HL-60/S4 (cell line): ENCODE measurements at regions not wholly inside any gene's neighbourhood (a gene's known extent, or its start where the extent isn't known, plus 50 kb on each side); places are given as distances from the start of the nearest gene placed in this dataset.

ENCODE experiments used
- in situ Hi-C: fragments of 300-500 bp; cut with MboI; formaldehyde crosslinking; loops from 2 replicates; pipeline ENCODE4 v1.14.3; 2022; ENCODE audit warnings: low sequenced_read_pairs

DNA sequence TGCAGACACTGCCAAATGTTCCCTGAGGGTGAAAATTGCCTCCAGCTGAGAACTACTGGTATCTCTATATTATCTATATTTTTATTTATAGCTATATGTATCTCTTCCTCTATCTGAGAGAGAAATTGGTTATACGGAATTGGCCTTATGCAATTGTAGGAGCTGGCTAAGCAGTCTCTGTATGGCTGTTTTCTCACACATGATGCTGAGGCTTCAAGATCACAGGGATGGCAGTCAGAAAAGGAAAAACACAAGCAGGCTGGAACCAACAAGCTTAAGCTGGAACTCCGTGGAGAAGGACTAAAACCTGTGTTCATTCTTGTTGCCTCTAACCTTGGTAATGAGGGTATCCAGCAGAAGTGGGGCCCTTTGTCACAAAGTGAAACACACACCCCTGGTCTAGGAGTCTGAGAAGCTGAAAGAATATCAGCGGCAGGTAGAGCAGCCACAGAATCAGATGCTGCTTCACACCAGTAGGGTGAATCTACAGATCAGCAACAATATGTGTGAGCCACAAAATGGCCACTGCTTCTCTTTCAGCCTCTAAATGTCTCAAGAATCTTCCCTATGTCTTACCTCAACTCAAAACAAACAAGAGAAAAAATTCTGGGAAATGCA is 166.5 kb upstream of the PPP1R2C start:
- in situ Hi-C loops, result no loop called here

- in situ Hi-C loops, result no loop called here
Measured at GRCh38 chrX:42946544-42947194, 168.7 kb upstream of the PPP1R2C start.

DNA sequence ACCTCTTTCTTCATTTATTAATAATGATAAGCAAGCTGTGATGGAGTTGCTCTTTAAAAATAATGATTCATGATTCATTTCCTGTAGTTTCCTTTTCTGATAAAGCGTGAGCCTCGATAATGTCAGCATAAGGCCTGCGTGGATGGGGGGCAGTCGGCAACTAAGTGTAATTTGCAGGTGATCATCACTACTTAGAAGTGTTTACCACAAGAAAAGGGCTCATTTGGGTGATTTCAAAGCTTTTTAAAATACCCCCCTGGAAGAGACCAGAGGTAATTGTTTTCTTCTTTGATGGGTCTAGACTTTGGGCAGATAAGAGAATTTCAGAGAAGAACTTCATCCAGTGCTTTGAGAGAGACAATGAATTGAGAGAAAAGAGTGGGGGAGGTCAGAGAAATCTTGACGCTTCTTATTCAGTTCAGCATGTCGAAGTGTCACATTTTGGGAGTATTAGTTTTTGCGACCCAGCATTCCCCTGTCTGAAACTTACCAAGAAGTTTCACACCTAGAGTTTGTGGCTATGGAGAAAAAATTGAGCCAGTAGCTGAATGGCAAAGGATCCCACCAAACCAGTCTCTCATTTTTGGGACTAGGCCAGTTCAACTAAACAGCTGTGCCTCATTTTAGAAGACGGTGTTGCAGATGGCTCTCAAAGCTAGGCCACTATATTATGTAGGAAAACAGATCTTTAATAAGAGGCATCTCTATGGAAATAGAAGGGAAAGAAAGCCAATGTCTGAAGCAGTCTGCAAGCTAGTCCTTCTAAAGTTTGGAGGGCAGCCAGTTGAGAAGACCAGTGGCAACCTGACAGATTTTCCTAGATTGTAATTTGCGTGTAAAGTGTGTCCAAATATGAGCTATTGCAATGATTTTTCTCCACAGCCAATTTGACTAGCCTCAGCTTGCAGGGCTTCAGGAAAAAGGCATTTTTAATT is 171.0 kb upstream of the PPP1R2C start:
- in situ Hi-C loops, result no loop called here

DNA sequence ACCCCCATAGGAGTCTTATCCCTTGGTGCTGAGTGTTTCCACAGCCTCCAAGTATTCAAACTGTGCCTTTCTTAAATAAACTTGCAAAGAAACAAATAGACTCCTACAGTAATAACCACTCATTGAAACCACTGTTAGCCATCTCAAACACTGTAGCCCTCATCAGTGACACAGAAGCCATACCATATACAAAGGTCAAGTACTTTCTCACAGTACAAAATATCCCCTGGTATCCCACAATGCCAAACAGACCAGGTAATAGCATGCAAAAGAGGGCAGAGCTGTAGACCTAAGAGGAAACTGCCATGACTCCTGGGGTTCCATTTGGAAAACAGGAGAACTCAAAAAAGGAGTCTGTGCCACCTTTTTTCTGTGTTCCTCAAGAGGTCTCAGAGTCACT is 173.8 kb upstream of the PPP1R2C start:
- in situ Hi-C loops, result no loop called here

GRCh38 chrX:42952621-42953020 is 174.7 kb upstream of the PPP1R2C start:
- in situ Hi-C loops, result no loop called here

GRCh38 chrX:42954880-42955279 is 176.9 kb upstream of the PPP1R2C start:
- in situ Hi-C loops, result no loop called here

GRCh38 chrX:42955349-42955748 is 177.4 kb upstream of the PPP1R2C start:
- in situ Hi-C loops, result no loop called here

GRCh38 chrX:42967681-42968300 is 189.8 kb upstream of the PPP1R2C start:
- in situ Hi-C loops, result no loop called here

GRCh38 chrX:42973321-42973720 is 195.4 kb upstream of the PPP1R2C start:
- in situ Hi-C loops, result no loop called here

- in situ Hi-C loops, result no loop called here
Measured at GRCh38 chrX:42975906-42976305, 197.9 kb upstream of the PPP1R2C start.

- in situ Hi-C loops, result no loop called here
Measured at GRCh38 chrX:42976746-42977366, 198.9 kb upstream of the PPP1R2C start.

- in situ Hi-C loops, result no loop called here
Measured at GRCh38 chrX:42978655-42979379, 200.9 kb upstream of the PPP1R2C start.

DNA sequence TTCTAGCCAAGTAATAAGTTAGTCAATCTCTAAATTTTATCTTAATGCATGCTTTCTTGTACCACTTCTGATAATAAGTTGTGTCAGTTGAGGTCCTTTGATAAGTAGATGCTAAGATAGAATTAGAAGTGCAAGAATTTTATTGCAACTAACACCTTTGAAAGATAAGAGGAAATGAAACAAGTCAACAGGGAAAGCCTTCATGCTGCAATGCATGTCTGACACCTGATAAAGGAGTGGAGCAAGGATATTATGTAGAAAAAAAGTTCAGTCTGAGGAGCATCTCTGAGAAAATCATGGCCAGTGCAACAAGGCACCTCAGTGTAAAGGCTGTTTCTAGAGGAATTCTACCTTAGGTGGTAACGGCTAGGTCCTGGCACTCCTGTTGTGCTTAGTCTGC is 210.7 kb upstream of the PPP1R2C start:
- in situ Hi-C loops, result no loop called here

GRCh38 chrX:42992199-42992943 is 214.4 kb upstream of the PPP1R2C start:
- in situ Hi-C loops, result no loop called here

GRCh38 chrX:42996861-42997260 is 218.9 kb upstream of the PPP1R2C start:
- in situ Hi-C loops, result no loop called here

- in situ Hi-C loops, result no loop called here
Measured at GRCh38 chrX:43000121-43000520, 222.2 kb upstream of the PPP1R2C start.

DNA sequence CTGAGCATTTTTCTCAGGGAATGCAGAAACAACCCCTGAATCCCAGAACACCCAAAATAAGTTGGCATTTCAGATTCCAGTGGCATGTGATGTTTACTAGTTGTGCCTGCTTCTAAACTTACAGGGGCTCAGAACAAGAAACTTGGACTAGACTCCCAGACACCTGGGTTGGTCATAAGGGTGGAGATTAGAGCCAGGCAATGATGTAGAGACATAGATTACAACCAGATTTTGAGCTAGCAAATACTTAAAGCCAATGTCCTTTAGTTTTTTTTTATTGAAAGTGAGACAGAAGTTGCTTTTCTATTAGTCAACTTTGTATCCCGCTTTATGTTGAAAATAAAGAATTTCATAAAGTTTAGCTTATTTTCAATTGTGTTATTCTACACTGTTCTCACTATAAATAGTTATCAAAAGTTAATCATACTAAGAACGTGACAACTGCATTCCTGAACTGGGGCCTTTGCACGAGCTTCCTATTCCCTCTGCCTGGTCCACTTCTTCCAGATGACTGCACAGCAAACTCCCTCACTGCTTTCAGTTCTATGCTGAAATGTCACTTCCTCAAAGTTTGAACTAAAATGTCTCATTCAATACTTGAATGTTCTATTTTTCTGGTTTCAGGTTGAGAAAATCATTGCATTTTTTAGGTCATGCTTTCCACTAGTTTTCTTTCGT is 224.7 kb upstream of the PPP1R2C start:
- in situ Hi-C loops, result no loop called here

DNA sequence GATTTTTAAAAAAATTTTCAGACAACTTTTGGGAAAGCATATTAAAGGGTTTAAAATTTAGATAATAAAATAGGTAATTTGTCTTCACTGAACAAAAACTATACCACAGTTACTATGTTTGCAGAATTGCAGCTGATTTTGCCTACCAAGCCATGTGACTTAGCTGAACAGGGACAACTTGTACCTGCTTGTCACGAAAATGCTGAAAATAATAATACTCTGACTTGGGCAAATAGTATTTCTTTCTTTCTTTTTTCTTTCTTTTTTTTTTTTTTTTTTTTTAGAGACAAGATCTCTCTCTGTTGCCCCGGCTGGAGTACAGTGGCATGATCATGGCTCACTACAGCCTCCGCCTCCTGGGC is 225.2 kb upstream of the PPP1R2C start:
- in situ Hi-C loops, result no loop called here

- in situ Hi-C loops, result no loop called here
Measured at GRCh38 chrX:43003939-43004338, 226.0 kb upstream of the PPP1R2C start.
